GM18909 (cell line): ENCODE measurements at regions not wholly inside any gene's neighbourhood (a gene's known extent, or its start where the extent isn't known, plus 50 kb on each side); places are given as distances from the start of the nearest gene placed in this dataset.

Experiments used
- ATAC-seq: cut with Tn5 transposase; IDR thresholded peaks from one replicate; pipeline ENCODE4 v1.9.1; 2021; ENCODE audit warnings: mild to moderate bottlenecking; ENCODE audit not compliant: unreplicated experiment, poor library complexity

DNA sequence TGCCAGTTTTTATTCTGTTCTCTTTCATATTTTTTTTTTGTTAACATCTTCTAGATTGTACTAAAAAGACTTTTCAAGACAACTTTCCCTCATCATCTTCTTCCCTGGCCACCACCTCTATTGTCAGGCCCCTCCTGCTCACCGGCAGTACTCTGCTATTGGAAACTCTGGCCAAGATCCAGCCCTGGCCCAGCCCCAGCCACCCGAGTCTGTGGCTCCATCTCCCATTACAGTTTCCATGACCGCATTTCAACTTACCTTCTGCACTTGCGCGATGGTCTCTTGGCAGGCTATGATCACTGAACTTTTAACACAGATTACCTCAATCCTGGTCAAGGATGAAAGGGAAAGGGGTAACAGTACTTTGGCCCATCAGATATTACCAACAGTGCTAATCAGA lies 137.7 kb upstream of the POM121L12 start:
- ATAC-seq, result no peak

DNA sequence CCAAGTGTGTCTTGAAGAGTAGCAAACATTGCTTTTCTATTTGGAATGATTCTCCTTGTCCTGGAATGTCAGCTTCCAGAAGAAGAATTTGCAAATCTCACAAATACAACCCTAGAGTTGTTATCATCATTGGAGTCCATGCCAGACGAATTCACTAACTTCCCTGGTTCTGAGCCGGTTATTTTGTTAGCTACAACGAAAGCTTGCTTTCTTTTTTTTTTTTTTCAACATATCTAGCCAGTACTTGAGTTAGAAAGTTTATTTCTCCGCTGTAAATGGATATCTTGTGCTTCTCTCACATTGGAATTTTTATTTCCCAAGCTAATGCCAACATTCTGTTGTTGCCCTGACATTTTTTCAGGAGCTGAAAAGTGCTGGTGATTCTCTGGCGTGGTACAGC lies 138.1 kb upstream of the POM121L12 start:
- ATAC-seq, result no peak

DNA sequence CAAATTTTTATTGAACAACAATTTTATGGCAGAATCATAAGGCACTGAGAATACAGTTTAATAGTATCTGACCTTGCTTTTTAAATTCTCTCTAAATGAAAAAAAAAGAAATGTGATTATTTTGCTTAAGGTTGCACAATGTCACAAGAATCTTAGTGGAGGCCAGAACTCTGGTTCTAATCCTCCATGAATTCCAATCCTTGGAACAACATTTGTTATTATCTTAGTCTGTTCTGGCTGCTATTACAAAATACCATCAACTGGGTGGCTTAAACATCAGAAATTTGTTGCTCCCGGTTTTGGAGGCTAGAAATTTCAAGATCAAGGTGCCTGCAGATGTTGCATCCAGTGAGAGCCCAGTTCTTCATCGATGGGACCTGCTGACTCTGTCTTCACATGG lies 158.2 kb upstream of the POM121L12 start:
- no peak for ATAC-seq

DNA sequence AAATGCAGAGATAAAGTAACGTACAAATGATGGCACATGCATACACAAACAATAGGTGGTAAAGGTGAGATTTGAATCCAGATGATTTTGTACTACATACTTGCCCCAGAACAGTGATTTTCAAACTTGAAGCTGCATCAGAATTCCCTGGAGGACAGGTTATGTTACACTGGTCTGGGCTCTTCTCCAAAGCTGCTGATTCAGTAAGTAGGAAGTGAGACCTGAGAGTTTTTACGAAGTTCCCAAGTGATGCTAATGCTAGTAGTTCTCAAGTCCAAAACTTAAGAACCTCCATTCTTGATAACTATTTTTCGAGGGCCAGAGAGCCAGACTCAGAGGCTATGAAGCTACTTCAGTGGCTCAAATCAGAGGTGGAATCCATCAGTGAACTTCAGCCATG lies 159.0 kb upstream of the POM121L12 start:
- no peak for ATAC-seq

- ATAC-seq, result no peak
These were observed 171.8 kb upstream of the POM121L12 start for GRCh38 chr7:52863652-52864051.

DNA sequence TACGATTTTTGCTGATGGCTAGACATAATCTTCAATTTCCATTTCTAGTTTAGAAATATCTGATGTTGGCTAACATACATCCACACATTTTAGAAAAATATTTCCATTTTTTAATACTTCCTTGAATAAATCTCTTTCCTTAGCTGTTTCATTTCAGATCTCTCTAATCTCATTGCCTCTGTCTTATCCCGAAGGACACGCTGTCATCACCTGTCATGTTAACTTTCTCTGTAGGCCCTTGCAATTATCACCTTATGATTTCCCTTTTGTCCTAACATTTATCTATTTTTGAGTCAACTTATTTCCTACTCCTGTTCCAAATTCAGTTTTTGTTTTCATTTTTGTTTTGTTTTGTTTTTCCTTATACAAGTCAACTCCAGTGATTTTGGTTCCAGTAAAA lies 173.1 kb upstream of the POM121L12 start:
- ATAC-seq, result no peak

GRCh38 chr7:52857367-52857766 lies 178.1 kb upstream of the POM121L12 start:
- no peak for ATAC-seq

DNA sequence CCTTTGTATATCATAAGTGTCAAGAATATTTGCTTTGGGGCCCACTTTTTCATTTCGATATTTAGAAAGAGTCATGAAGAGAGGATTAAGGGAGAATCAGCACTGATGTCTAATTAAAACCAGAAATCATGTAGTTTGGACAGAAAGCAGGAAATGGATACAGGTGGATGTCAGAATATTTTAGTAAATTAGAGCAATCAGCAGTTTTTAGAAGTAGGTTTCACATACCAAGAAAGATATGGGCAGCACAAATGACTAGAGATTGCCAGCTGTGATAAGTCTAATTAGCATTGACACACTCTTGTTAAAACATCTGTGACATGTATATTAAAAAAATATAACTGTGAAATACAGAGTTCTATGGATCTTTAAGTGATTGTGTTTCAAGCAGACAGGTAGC lies 180.8 kb upstream of the POM121L12 start:
- ATAC-seq, result no peak

DNA sequence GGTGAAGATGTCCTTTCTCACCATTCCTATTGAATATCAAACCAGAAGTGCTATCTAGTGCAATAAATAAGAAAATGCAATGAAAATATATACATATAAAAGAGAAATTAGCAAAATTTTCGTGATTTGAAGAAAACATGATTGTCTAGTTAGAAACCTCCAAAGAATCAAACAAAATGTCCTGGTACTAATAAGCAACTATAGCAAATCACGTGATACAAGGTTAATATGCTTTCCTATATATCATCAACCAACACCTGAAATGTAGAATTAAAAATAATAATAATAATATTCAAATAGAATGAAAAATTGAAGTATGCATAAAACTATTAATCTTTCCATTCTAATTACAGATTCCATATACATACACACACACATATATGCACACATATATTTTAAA lies 183.9 kb upstream of the POM121L12 start:
- no peak for ATAC-seq

DNA sequence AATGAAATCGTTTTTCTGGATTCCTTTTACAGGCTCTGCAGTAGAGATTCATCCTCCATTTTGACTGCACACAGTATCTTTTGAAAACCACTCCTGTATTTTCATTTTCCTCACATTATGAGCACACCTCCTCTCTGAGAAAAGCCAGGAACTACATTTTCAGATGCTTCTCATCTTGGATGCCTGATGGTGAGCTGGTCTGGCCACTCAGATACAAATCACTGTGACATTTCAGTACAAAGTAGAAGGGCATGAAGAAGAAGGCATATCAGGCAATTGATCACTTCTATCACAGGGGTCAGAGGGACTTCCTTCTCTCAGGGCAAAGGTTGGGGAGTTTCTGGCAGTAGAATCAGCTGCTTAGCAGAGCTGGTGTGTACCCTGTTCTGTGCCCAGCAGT lies 192.0 kb upstream of the POM121L12 start:
- ATAC-seq, result no peak

DNA sequence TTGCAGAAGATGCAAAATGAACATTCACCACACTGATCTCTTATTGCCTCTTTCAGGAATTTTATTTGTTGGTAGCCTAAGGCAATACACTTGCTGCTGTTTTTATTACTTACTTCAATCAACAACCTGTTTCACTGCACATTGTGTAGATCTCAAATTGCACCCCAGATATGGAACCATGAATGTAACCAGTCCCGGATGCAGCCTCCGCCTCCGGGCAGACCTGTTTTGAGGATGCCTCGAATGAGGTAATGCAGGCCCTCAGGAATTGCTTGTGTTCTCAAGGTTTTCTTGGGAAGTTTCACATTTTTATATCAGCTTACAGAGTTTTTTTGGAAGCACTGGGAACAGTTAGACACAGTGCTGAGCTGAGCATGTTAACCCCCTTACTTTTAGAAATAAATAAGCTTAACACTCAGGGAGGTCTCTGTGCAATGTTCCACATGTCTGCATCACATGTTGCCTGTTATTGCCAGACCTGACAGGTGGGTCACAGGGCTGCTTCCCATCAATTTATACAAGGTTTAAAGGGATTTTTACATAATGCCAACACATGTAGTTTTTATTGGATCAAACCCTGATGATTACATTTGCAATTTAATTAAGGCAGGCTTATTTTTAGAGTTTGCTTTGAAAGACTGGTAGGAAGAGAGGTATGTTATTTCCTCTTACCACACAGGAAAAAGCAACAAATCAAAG lies 193.1 kb upstream of the POM121L12 start:
- no peak for ATAC-seq

DNA sequence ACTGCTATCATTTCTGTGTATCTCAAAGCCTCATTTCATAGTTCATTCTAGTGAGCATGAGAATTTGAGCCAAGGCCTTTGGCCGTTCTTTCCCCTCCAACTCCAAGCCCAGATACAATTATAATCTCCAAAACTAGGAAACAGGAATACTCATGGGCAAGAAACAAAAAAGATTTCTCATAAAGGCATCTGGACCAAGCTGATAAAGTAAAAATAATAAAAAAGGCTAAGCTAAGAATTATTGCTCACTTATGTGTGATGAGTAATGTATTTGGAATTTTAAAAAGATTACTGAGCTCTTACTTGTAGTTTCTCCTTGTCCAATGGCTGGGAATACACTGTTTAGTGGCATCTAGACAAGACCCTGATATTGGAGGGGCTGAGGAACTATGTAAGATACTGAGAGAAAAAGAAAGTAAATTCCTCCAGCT lies 196.4 kb upstream of the POM121L12 start:
- ATAC-seq, result no peak

- no peak for ATAC-seq
These were observed 204.1 kb upstream of the POM121L12 start for GRCh38 chr7:52831321-52831720.

- no peak for ATAC-seq
These were observed 204.6 kb upstream of the POM121L12 start for GRCh38 chr7:52830801-52831200.

- ATAC-seq, result no peak
These were observed 208.7 kb upstream of the POM121L12 start for GRCh38 chr7:52826515-52827265.

GRCh38 chr7:52825611-52826010 lies 209.8 kb upstream of the POM121L12 start:
- no peak for ATAC-seq

- no peak for ATAC-seq
These were observed 223.9 kb upstream of the POM121L12 start for GRCh38 chr7:52811537-52811936.

DNA sequence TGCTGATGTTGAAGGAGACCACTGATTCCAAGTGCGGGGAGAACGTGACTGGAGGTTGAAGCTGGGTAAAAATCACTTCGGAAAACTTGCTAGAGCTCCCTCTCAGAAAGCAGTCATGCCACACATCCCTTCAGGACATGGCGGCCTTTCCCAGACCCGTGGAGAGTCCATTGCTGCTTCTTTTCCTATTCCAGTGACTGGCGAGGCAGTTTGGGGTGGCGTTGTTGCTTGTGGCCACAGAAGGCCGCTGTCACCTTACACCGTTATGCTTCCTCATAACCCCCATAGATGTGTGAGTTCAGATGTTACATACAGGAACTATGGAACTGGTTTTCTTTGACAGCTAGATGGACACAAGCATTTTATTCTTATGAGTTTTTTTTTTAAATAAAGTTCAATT lies 235.6 kb upstream of the POM121L12 start:
- no peak for ATAC-seq

DNA sequence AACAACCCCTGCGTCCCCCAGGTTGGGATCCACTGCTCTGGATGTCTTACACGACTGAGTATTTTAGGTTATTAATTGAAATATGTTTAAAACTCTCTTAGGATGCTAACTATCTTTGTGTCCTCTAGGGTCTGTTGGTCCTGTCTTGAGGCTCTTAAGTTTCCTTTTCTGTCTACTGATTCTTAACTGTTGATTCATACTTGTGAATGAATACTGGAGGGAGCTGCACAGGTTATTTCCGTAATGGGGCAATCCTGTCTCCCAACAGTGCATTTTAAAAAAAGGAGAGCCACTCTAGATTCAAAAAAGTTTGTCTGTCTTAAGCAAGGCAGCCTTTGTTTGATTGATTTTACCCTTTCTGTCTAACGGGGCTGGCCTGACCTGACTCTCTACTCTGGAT lies 237.6 kb upstream of the POM121L12 start:
- ATAC-seq, result no peak

DNA sequence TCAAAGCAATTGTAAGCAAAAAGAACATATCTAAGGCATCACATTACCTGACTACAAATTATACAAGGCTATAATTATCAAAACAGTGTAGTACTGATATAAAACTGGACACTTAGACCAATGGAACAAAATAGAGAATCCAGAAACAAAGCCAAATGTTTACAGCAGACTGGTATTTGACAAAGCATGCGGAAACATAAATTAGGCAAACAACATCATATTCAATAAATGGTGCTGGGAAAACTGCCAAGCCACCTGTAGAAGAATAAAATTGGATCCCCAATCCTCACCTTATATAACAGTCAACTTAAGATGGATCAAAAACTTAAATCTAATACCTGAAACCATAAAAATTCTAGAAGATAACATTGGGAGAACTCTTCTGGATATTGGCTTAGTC lies 240.8 kb upstream of the POM121L12 start:
- ATAC-seq, result no peak

- no peak for ATAC-seq
These were observed 244.2 kb upstream of the POM121L12 start for GRCh38 chr7:52791176-52791700.

GRCh38 chr7:52786174-52786573 lies 249.3 kb upstream of the POM121L12 start:
- no peak for ATAC-seq
